Keratinocyte (primary cell): ENCODE measurements at regions not wholly inside any gene's neighbourhood (a gene's known extent, or its start where the extent isn't known, plus 50 kb on each side); places are given as distances from the start of the nearest gene placed in this dataset.

Source experiments
- DNase-seq: peaks from one replicate; pipeline ENCODE4 v3.0.0-alpha.2; 2011; ENCODE audit warnings: low read depth, missing footprints, low spot score
- FAIRE-seq: peaks from 2 replicates; lab custom pipeline; 2011; peaks lifted over from hg19 to GRCh38; lab: Jason Lieb, UNC
- H2AFZ ChIP-seq: 2 replicates; pipeline ENCODE4 v1.6.0; 2012; ENCODE audit warnings: low read length, control low read depth, inconsistent platforms; ENCODE audit not compliant: control insufficient read depth
- H3K27ac ChIP-seq: 2 replicates; pipeline ENCODE4 v1.5.1; 2011; ENCODE audit warnings: low read length; ENCODE audit not compliant: control insufficient read depth, insufficient read depth
- H3K27me3 ChIP-seq: 3 replicates; pipeline ENCODE4 v1.6.0; 2011; ENCODE audit warnings: low read length; ENCODE audit not compliant: control insufficient read depth, insufficient read depth; ENCODE audit errors: extremely low read depth
- H3K36me3 ChIP-seq, 2 experiments: 2 replicates in 1 of 2; 3 replicates in 1 of 2; pipeline ENCODE4 v1.5.1; 2011; ENCODE audit warnings: low read length in 2 of 2, mild to moderate bottlenecking in 1 of 2; ENCODE audit not compliant: control insufficient read depth in 2 of 2, insufficient read depth in 2 of 2; ENCODE audit errors: extremely low read depth in 1 of 2
- H3K4me1 ChIP-seq: 3 replicates; pipeline ENCODE4 v1.5.1; 2011; ENCODE audit warnings: low read length; ENCODE audit not compliant: control insufficient read depth, insufficient read depth; ENCODE audit errors: extremely low read depth
- H3K4me2 ChIP-seq: 3 replicates; pipeline ENCODE4 v1.6.0; 2011; ENCODE audit warnings: low read depth, low read length; ENCODE audit not compliant: control insufficient read depth, insufficient read depth; ENCODE audit errors: extremely low read depth
- H3K4me3 ChIP-seq, 3 experiments: fragments of 200-600 bp in 1 of 3; sonication (generic) in 1 of 3; 2 replicates in 2 of 3; 3 replicates in 1 of 3; pipeline ENCODE4 v1.5.1; 2011 to 2016; ENCODE audit warnings: low read length in 3 of 3, mild to moderate bottlenecking in 3 of 3, control low read depth in 2 of 3, inconsistent platforms in 1 of 3, low read depth in 1 of 3, mixed read lengths in 1 of 3, mixed run types in 1 of 3, moderate library complexity in 1 of 3; ENCODE audit not compliant: control insufficient read depth in 2 of 3, insufficient read depth in 2 of 3; ENCODE audit errors: extremely low read depth in 1 of 3
- H3K79me2 ChIP-seq: 2 replicates; pipeline ENCODE4 v1.6.0; 2012; ENCODE audit warnings: low read length; ENCODE audit not compliant: control insufficient read depth, insufficient read depth
- H3K9ac ChIP-seq: 3 replicates; pipeline ENCODE4 v1.6.0; 2011; ENCODE audit warnings: low read length; ENCODE audit not compliant: control insufficient read depth, insufficient read depth; ENCODE audit errors: extremely low read depth
- H3K9me1 ChIP-seq: 3 replicates; pipeline ENCODE4 v1.6.0; 2011; ENCODE audit warnings: low read length; ENCODE audit not compliant: control insufficient read depth, insufficient read depth; ENCODE audit errors: extremely low read depth
- H3K9me3 ChIP-seq: 2 replicates; pipeline ENCODE4 v1.5.1; 2012; ENCODE audit warnings: low read depth, low read length; ENCODE audit not compliant: control insufficient read depth
- H4K20me1 ChIP-seq: 3 replicates; pipeline ENCODE4 v1.6.0; 2011; ENCODE audit warnings: low read length; ENCODE audit not compliant: control insufficient read depth, insufficient read depth; ENCODE audit errors: extremely low read depth
- CTCF ChIP-seq, 3 experiments: IDR thresholded peaks in 1 of 3; conservative IDR thresholded peaks in 1 of 3; optimal IDR thresholded peaks in 1 of 3; 2 replicates in 2 of 3; 3 replicates in 1 of 3; pipeline versions ENCODE3 to v1.5.1; 2011; ENCODE audit warnings: low read length in 3 of 3, mild to moderate bottlenecking in 3 of 3, moderate library complexity in 2 of 3, control low read depth in 1 of 3, inconsistent platforms in 1 of 3; ENCODE audit not compliant: insufficient read depth in 2 of 3; ENCODE audit errors: extremely low read depth in 1 of 3
- EZH2 ChIP-seq: IDR thresholded peaks from one replicate; pipeline ENCODE4 v1.6.1; 2012; ENCODE audit warnings: inconsistent platforms, mild to moderate bottlenecking, low read length, moderate library complexity
- dilution Hi-C: fragments of 300-500 bp; cut with MboI; formaldehyde crosslinking; loops from one replicate; pipeline ENCODE4 v1.7.0; 2020; ENCODE audit warnings: low sequenced_read_pairs; ENCODE audit not compliant: extremely low pct_ligation_motif_present

GRCh38 chr14:98404811-98405210 is 867.2 kb downstream of the BCL11B start:
- dilution Hi-C loops: no loop called here
- H3K36me3 ChIP-seq: no peaks in the 10 kb centered on the region
- no peak for DNase-seq
- FAIRE-seq: no peak
- no peak for TF ChIP-seq CTCF (optimal IDR thresholded peaks at IDR 0.05 in 1 of 3, IDR thresholded peaks at IDR 0.05 in 1 of 3, conservative IDR thresholded peaks at IDR 0.05 in 1 of 3; ENCODE audit: extremely low read depth in 1 of 3, insufficient read depth in 2 of 3, low read length in 3 of 3)
- TF ChIP-seq EZH2: no peak
- no peaks in the 10 kb centered on the region for H3K9me3 ChIP-seq
- H3K79me2 ChIP-seq: no peaks in the 10 kb centered on the region
- H2AFZ ChIP-seq: no peak overlapping the region
- no peaks in the 10 kb centered on the region for H3K9me1 ChIP-seq
- H3K4me3 ChIP-seq: no peak overlapping the region
- no peaks in the 10 kb centered on the region for H4K20me1 ChIP-seq
- no peak overlapping the region for H3K27ac ChIP-seq
- H3K27me3 ChIP-seq: no peaks in the 10 kb centered on the region
- H3K4me2 ChIP-seq: no peak overlapping the region
- no peak overlapping the region for H3K9ac ChIP-seq
- H3K4me1 ChIP-seq: no peaks in the 10 kb centered on the region

GRCh38 chr14:98408024-98408555 is 863.9 kb downstream of the BCL11B start:
- no peaks in the 10 kb centered on the region for H4K20me1 ChIP-seq
- H3K36me3 ChIP-seq: no peaks in the 10 kb centered on the region
- peaks cover 5% of the 10 kb centered on the region for H3K4me1 ChIP-seq
- no peaks in the 10 kb centered on the region for H3K79me2 ChIP-seq
- H3K9me1 ChIP-seq: no peaks in the 10 kb centered on the region
- dilution Hi-C loops: no loop called here
- DNase-seq (no peak), FAIRE-seq (no peak)
- H3K4me2 ChIP-seq: no peak overlapping the region
- no peak overlapping the region for H2AFZ ChIP-seq
- H3K9ac ChIP-seq: no peak overlapping the region
- H3K4me3 ChIP-seq: no peak overlapping the region
- H3K27me3 ChIP-seq: no peaks in the 10 kb centered on the region
- no peak for TF ChIP-seq EZH2
- no peak for TF ChIP-seq CTCF (optimal IDR thresholded peaks at IDR 0.05 in 1 of 3, IDR thresholded peaks at IDR 0.05 in 1 of 3, conservative IDR thresholded peaks at IDR 0.05 in 1 of 3; ENCODE audit: extremely low read depth in 1 of 3, insufficient read depth in 2 of 3, low read length in 3 of 3)
- no peak overlapping the region for H3K27ac ChIP-seq
- no peaks in the 10 kb centered on the region for H3K9me3 ChIP-seq
